GM12872 (cell line): ENCODE measurements at regions not wholly inside any gene's neighbourhood (a gene's known extent, or its start where the extent isn't known, plus 50 kb on each side); places are given as distances from the start of the nearest gene placed in this dataset.

Experiments used
- TF ChIP-seq, protein P1 (sequence below): IDR thresholded peaks from 3 replicates; pipeline ENCODE4 v1.5.1; 2011; ENCODE audit warnings: low read depth, mild to moderate bottlenecking, low read length, moderate library complexity; ENCODE audit not compliant: insufficient read depth

DNA sequence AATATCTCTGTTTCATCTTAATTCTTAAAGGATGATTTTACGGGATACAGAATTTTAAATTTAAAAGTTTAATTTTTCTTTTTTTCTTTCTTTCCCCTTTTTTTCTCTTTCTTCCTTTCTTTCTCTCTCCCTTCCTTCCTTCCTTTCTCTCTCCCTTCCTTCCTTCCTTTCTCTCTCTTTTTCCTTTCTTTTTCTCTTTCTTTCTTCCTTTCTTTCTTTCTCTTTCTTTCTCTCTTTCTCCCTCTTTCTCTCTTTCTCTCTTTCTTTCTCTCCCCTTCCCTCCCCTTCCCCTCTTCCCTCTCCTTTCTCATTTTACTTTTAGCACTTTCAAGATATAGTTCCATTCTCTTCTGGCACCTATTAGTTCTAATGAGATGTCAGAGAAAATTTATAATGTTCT, 61.4 kb upstream of the ADRB2 start:
- TF ChIP-seq, protein P1, sequence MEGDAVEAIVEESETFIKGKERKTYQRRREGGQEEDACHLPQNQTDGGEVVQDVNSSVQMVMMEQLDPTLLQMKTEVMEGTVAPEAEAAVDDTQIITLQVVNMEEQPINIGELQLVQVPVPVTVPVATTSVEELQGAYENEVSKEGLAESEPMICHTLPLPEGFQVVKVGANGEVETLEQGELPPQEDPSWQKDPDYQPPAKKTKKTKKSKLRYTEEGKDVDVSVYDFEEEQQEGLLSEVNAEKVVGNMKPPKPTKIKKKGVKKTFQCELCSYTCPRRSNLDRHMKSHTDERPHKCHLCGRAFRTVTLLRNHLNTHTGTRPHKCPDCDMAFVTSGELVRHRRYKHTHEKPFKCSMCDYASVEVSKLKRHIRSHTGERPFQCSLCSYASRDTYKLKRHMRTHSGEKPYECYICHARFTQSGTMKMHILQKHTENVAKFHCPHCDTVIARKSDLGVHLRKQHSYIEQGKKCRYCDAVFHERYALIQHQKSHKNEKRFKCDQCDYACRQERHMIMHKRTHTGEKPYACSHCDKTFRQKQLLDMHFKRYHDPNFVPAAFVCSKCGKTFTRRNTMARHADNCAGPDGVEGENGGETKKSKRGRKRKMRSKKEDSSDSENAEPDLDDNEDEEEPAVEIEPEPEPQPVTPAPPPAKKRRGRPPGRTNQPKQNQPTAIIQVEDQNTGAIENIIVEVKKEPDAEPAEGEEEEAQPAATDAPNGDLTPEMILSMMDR: no peak

DNA sequence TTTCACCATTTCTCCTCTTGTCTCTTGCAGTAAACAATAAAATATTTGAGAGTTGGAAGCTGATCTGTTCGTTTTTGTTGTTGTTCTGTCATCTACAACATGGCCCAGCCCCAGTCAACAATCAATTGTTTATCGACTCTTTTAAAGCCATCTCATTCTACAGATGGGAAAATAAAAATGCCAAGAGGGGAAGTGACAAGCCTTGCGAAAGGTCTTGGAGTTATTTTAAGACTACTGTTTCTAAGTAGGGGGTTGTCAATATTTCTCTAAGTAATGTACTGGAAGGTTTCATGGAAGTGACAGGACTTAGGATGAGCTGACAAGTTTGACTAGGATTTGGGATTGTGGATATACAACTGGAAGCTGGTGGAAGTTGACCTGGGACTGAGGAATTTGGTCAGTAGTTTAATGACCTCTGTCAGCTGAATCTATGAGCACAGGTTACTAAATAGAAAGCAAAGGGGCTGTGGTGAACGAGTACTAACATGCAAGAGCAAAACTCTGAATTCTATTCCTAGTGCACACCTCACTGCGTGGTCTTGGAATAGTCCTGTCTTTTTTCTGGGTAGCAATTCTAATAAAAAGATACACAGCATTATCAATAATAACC, 57.5 kb upstream of the ADRB2 start:
- TF ChIP-seq, protein P1: no peak

DNA sequence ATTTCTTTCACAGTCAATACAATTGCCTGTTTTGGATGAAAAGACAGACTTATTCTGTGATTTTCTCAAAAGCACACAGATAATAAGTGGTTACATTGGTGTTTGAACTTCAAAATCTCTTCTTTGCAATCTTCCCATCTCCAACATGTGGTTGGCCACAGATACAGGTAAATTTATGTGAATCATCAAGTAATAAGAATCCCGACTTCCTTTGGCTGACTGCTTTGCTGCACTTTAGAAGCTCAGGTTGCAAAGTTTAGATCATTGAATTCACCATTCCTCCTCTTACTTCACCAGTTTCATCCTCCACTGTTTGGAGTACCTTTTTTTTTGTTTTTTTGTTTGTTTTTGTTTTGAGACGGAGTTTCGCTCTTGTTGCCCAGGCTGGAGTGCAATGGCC, 56.5 kb upstream of the ADRB2 start:
- TF ChIP-seq, protein P1: no peak

DNA sequence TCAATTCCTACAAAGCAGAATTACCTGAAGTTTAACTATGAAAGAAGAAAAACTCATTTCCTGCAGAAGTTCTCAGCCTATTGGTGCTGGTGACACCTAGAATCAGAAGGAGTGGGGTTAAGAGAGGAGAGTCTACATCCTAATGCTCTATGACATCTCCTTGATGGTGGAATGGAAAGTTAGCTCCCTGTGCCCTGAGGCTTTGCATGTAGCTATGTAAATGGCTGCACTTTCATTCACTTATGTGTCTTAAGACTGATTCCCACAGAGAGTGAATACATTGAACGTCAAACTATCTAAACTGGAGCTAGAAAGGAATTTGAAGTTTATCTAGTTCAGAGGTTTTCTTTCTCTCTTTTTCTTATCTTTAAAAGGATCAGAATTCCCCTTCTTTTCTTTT, 52.1 kb upstream of the ADRB2 start:
- TF ChIP-seq, protein P1: no peak

DNA sequence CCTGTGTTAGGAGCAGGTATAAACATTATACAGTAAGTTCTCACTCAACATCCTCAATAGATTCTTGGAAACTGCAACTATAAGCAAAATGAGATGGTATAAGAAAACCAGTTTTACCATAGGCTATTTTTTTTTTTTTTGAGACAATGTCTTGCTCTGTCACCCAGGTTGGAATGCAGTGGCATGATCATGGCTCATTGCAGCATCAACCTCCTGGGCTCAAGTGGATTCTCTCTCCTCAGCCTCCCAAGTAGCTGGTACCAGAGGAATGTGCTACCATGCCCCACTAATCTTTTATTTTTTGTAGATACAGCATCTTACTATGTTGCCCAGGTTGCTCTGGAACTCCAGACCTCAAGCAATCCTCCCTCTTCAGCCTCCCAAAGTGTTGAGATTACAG, 50.1 kb upstream of the ADRB2 start:
- TF ChIP-seq, protein P1: no peak
